Right hindlimb (tissue), 1 donor: ENCODE measurements at regions not wholly inside any gene's neighbourhood (a gene's known extent, or its start where the extent isn't known, plus 50 kb on each side); places are given as distances from the start of the nearest gene placed in this dataset.

Experiments used
- DNase-seq: peaks from one replicate; pipeline ENCODE4 v3.0.0-alpha.2; 2018

GRCh38 chr13:85445534-85445933 lies 353.7 kb downstream of the SLITRK6 start:
- DNase-seq = no peak

- no peak for DNase-seq
Measured at GRCh38 chr13:85441975-85442374, 357.2 kb downstream of the SLITRK6 start.

DNA sequence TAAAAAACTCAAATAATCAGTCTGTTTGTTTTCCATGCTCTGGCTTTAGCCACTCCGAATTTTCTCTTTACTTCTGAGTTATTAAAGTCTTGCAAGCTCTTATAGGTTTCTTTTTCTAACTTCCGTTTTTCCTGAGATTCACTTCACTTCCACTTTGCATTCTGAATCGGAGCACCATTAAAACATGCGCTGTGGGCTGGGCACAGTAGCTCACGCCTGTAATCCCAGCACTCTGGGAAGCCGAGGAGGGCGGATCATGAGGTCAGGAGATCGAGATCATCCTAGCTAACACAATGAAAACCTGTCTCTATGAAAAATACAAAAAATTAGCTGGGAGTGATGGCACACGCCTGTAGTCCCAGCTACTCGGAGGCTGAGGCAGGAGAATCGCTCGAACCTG lies 357.9 kb downstream of the SLITRK6 start:
- DNase-seq = no peak

DNA sequence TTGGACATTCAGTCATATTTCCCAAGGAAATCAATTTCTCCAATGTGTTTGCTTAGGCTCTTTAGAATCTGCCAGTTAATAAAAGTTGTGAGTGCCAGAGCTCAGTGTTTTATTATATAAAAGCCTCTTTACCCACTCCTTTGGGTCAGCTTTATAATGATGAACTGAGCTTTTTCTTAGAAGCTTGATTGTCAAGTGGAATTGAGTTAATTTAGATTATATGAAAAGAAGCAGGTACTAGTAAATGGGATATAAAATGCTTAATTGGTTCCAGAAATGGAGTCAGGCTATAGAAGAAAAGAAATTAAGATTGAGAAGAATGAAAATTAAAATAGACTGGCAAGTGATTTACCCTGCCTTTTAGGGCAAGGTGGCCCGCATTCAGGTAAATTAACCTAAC lies 363.2 kb downstream of the SLITRK6 start:
- DNase-seq = no peak

DNA sequence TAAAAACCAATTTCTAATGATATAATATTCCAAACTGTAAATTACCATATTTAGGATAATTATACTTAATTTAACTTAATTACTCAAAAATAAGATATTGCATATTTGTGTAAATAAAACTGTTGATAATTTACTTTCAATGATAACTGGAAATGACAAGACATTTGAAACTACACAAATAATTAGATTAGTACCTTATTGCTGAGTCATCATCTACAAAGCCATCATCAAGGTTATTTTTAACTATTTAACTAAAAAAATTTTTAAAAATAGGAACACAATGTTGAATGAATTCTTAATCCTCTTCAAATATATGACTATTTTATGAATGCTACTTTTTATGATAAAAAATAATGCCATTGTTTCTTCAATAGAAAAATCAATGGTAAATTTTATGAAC lies 364.3 kb downstream of the SLITRK6 start:
- DNase-seq = no peak

- DNase-seq = no peak
Measured at GRCh38 chr13:85432881-85433280, 366.3 kb downstream of the SLITRK6 start.

DNA sequence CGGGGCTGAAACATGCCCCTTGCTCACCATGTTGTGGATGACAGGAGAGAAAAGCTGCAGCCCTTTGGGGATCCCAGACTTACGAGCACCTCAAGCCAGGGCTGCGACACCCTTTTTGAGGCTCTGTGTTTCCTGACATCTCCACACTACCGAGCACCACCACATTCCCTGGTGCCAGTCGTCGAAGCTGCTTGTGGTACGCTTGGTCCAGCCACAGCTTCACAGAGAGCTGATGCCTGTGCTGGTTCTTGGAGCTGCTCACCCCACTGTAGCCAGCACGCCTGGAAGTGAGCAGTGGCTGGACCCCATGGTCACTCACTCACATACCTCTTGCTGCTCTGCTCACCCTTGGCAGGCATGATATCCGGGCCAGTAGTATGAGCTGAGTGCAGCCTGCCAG lies 367.5 kb downstream of the SLITRK6 start:
- no peak for DNase-seq

DNA sequence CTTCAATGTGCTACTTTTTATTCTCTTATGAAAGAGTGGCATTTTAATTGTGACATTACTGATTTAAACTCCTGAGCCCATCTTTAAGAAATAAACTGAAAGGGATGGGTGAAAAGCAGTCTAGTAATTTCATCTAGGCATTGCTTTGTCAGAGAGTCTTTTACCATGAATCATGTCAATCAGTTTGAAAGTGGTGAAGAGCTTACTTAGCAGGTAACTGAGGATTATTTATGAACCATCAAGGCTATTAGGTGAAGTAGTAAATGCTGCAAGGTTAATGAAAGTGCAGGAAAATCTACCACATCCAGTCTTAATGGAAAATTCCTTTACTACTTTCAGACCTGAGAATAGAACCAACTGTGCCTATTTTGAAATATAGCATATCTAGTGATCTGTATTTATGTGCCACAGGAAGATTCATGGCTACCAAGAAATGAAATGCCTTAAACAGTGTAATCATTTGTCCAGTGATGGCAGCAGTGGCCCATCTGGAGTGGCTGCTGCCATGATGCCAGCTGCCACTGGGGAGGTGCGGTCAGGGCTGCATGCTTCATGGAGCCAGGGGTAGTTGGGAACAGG lies 368.9 kb downstream of the SLITRK6 start:
- DNase-seq = no peak

DNA sequence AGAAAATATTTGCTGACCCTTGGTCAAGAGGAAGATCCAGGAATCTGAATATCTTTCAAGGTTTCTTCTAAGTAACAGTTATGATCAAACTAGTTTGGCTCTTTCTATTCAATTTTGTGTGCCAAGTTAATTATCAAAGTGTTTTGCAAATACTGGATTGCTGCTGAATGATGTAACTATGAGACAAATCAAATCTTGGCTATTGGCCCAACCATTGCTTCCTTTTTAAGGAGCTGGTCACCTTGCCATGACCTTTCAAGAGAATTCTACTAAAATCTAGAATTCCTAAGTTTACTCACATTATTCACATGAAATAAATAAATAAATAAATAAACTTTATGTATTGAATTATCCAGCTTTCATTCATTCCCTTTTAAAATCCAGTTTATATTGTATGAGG lies 371.8 kb downstream of the SLITRK6 start:
- DNase-seq = no peak

DNA sequence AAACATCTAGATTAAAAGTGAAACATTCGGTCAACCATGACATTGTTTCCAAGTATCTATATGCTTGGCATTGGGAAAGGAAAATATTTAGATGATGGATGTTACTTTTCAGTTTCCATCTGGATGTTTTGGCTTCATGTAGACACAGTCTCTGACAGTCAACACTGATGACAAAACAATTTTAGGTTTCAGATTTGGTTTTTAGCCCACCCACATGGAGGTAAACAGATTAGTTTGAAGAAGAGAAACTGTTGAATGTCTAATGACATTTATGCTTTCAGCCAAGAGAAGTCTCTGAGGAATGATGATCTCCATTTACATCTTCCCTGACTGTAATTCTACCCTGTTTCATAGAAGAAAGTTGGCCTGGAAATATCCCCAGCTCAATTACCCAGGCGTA lies 379.1 kb downstream of the SLITRK6 start:
- peak; percentile 43 for DNase-seq

DNA sequence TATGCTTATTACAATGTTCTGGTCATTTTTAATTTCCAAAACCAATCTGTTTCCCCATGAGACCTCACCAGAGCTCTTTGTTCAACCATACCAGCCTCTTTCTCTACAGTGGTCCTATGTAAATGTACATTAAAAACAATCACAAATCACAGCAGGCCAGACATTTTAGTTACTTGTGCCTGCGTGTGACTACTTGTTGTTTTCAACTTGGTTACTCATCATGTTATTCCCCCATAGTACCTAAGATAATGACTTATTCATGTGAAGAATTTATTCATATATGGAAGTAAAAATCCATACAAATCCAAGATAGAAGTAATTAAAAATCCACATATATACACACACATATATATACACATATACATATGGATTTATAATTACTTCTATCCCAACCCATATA lies 379.6 kb downstream of the SLITRK6 start:
- DNase-seq = no peak

- DNase-seq = no peak
Measured at GRCh38 chr13:85417807-85418206, 381.4 kb downstream of the SLITRK6 start.

GRCh38 chr13:85413664-85414063 lies 385.6 kb downstream of the SLITRK6 start:
- DNase-seq = no peak

- DNase-seq = no peak
Measured at GRCh38 chr13:85412448-85412847, 386.8 kb downstream of the SLITRK6 start.

DNA sequence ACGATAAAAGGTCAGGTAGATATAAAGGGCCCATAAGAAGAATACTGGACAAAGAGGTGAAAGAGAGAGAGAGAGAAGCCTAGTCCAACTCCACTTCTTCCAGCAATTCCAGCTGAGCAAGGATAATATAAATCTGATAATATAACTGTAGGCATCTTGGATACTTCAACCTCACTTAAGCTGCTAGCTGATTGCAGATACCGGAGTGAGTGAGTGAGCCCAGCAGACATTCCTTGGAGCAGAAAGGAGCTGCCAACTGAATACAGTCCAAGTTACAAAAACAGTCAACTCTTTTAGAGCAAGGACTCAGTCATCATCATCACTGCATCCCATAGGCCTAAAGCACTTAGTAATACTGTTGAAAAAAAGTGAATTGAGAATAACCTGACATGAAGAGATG lies 387.6 kb downstream of the SLITRK6 start:
- no peak for DNase-seq

GRCh38 chr13:85408415-85408814 lies 390.8 kb downstream of the SLITRK6 start:
- no peak for DNase-seq

DNA sequence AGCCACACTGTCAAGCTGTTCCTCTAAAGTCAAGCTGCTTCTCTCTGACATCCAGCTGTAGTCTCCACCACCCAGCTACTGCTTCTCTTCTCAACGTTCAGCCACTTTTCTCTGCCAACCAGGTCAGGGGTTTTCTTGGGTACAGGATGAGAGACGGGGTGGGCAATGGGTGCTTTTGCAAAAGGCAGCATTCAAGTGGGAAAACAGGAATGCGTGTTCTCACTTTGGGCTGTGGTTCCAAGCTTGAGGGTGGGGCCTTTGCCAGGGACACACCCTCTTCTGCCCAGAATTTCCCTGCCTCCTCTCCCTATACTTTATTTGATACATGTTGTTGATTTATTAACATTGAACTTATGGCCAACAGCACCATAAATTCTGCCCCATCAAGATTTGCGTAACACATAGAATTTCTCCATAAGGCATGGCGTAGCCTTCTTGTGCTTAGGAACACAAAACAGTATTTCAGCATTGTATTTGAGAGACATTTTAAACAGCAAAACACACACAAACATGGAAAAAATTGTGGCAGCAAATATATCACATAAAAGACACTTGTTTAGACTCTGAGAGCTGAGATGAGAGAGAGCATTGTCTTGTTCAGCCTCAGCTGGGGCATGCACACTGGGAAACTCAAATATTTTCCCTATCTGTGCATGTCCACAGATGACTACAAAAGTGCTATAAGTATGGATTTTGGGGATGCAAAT lies 392.8 kb downstream of the SLITRK6 start:
- DNase-seq = no peak

- no peak for DNase-seq
Measured at GRCh38 chr13:85405316-85405897, 393.8 kb downstream of the SLITRK6 start.

DNA sequence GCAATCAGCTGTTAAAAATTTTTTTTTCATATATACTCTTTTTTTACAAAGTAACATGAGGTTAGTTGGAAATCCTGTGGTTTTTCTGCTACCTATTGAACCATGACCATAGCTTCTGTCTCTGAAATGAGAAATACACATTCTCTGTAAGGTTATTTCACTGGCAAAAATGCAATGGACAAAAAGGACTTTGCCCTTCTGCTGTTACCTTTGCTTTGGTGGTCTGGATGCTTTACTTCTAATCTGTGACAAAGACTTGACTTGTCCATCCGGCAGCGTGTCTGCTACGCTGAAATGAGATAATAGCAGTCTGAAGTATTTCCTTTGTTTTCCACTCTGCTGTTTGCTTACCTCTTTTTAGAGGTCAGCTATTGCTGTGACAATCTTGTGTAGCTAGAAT lies 412.8 kb downstream of the SLITRK6 start:
- DNase-seq = no peak

GRCh38 chr13:85383291-85383690 lies 415.9 kb downstream of the SLITRK6 start:
- DNase-seq = no peak

GRCh38 chr13:85381082-85381481 lies 418.1 kb downstream of the SLITRK6 start:
- no peak for DNase-seq

DNA sequence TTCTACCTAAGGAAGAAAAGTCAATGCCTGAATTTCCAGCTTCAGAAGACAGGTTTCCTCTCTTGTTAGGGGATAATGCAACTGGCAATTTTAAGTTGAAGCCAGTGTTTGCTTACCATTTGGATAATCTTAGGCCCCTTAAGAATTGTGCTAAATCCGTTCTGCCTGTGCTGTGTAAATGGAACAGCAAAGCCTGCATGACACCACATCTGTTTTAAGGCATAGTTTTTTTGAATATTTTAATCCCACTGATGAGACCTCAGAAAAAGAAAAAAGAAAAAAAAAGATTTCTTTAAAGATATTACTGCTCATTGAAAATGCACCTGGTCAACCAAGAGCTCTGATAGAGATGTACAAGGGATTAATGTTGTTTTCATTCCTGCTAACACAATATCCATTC lies 419.2 kb downstream of the SLITRK6 start:
- DNase-seq = no peak

DNA sequence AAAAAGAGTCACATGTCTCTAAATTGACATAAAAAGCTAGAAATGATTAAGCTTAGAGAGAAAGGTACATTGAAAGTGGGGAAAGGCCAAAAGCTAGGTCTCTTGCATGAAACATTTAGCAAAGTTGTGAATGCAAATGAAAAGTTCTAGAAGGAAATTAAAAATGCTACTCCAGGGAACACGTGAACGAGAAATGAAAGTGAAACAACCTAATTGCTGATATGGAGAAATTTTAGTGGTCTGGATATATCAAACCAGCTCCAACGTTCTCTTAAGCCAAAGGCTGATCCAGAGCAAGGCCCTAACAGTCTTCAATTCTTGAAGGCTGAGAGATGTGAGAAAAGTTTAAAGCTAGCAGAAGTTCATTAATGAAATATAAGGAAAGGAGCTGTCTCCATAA lies 419.8 kb downstream of the SLITRK6 start:
- no peak for DNase-seq

DNA sequence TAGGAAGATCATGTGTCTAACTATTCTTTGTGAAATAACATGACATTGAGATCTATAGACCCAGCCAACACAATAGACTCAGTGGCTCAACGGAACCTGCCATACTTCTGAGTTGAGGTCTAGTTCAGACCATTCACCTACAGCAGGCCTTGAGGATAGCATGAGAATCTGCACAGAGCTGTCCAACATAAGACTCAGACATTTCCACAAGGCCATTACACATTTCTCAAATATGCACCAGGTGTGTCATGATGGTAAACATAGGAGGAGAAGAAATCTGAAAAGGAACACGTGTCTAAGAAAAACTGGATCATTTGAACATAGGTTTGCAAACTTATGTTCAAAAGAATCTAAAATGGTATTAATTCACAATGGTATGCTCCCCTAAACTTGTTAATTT lies 421.4 kb downstream of the SLITRK6 start:
- DNase-seq = no peak

DNA sequence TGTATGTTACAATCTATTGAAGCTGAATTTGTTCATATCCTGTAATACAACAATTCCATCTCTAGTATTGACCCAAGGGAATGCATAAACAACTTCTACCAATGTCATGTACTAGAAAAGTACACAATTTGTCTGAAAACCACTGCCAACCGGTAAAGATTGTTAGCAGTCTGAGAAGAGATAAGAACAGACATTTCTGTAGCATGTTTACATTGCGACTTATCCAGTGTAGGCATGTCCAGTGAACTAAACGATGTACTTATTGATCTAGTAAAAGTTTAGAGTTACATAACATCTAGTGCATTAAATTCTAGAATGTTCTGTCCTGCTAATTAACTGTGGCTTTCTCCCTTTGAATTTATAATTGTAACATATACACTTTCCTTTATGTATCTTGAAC lies 425.9 kb downstream of the SLITRK6 start:
- no peak for DNase-seq
